ENCODE measurements at regions not wholly inside any gene's neighbourhood (a gene's known extent, or its start where the extent isn't known, plus 50 kb on each side); places are given as distances from the start of the nearest gene placed in this dataset.

DNA sequence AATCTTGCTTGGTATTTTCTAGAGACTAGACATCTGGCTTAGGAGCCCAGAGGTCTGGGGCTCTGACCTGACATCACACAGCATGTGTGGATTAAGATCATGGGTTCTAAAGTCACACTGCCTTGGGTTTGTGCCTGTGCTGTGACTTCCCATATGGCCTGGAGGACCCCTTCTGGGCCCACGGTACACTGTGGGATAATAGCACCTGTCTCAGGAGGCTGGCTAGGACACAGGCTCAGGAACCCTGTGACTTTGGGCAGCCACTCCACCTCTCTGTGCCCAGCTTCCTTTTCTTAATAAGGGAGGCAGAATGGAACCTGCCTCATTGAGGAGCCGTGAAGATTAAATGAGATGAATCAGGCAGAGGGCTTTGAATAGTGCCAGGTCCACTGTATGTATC, 99.2 kb upstream of the B3GAT1 start:
- TF ChIP-seq, protein P1, sequence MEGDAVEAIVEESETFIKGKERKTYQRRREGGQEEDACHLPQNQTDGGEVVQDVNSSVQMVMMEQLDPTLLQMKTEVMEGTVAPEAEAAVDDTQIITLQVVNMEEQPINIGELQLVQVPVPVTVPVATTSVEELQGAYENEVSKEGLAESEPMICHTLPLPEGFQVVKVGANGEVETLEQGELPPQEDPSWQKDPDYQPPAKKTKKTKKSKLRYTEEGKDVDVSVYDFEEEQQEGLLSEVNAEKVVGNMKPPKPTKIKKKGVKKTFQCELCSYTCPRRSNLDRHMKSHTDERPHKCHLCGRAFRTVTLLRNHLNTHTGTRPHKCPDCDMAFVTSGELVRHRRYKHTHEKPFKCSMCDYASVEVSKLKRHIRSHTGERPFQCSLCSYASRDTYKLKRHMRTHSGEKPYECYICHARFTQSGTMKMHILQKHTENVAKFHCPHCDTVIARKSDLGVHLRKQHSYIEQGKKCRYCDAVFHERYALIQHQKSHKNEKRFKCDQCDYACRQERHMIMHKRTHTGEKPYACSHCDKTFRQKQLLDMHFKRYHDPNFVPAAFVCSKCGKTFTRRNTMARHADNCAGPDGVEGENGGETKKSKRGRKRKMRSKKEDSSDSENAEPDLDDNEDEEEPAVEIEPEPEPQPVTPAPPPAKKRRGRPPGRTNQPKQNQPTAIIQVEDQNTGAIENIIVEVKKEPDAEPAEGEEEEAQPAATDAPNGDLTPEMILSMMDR (IDR thresholded peaks at IDR 0.05), result no peak
- TF ChIP-seq EP300 (IDR thresholded peaks at IDR 0.05; ENCODE audit: low read depth), result no peak
- TF ChIP-seq POLR2AphosphoS5 (IDR thresholded peaks at IDR 0.05), result no peak
